BJ (cell line): ENCODE measurements at regions not wholly inside any gene's neighbourhood (a gene's known extent, or its start where the extent isn't known, plus 50 kb on each side); places are given as distances from the start of the nearest gene placed in this dataset.
"Not testable (repeated sequence)": the region's sequence is repeated elsewhere in the genome, so short reads cannot be mapped to it uniquely, and the experiment has no call there.

Experiments
- CTCF ChIA-PET: fragments of 350-600 bp; formaldehyde crosslinking; extraction: SDS; loops from one replicate; lab custom pipeline; 2021; ENCODE audit warnings: antibody characterized with exemption, inconsistent platforms; lab: Yijun Ruan, JAX
- POLR2A ChIA-PET: fragments of 300-600 bp; sonication (Branson Sonifier 250); formaldehyde crosslinking; extraction: SDS; loops from one replicate; lab custom pipeline; 2021; ENCODE audit warnings: antibody characterized with exemption; lab: Charles Lee
- DNase-seq: peaks from one replicate; pipeline ENCODE4 v3.0.0-alpha.2; 2011; ENCODE audit warnings: low read depth
- H3K27me3 ChIP-seq: 2 replicates; pipeline ENCODE4 v1.6.0; 2011; ENCODE audit warnings: low read length; ENCODE audit not compliant: control insufficient read depth, insufficient read depth
- H3K36me3 ChIP-seq: 2 replicates; pipeline ENCODE4 v1.5.1; 2011; ENCODE audit warnings: low read length; ENCODE audit not compliant: control insufficient read depth, insufficient read depth
- H3K4me3 ChIP-seq: 2 replicates; pipeline ENCODE4 v1.5.1; 2011; ENCODE audit warnings: low read depth, mild to moderate bottlenecking, control low read depth, low read length
- TF ChIP-seq, protein P1 (sequence below): IDR thresholded peaks from 2 replicates; pipeline ENCODE4 v1.5.1; 2011; ENCODE audit warnings: low read depth, mild to moderate bottlenecking, control low read depth, inconsistent platforms, low read length, moderate library complexity; ENCODE audit not compliant: insufficient read depth

DNA sequence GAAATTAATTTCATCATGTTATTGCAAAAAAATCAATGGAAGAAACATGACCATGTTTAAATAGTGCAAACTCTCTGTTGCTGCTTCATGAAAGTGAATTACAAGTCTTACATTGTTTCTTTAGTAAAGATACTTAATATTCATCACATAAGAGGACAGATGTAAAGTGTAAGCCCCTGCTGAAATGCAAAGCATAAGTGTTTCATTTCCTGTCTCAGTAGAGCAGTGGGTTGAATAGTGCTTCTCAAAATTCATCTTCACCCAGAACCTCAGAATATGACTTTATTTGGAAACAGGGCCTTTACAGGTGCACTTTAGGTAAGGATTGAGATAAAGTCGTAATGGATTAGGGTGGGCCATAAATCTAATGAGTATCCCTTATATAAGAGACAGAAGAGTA is 738.4 kb upstream of the RGS18 start:
- ChIA-PET CTCF (no interaction called here), POLR2A (no interaction called here)
- no peaks in the 10 kb centered on the region for H3K36me3 ChIP-seq
- DNase-seq: no peak
- TF ChIP-seq, protein P1, sequence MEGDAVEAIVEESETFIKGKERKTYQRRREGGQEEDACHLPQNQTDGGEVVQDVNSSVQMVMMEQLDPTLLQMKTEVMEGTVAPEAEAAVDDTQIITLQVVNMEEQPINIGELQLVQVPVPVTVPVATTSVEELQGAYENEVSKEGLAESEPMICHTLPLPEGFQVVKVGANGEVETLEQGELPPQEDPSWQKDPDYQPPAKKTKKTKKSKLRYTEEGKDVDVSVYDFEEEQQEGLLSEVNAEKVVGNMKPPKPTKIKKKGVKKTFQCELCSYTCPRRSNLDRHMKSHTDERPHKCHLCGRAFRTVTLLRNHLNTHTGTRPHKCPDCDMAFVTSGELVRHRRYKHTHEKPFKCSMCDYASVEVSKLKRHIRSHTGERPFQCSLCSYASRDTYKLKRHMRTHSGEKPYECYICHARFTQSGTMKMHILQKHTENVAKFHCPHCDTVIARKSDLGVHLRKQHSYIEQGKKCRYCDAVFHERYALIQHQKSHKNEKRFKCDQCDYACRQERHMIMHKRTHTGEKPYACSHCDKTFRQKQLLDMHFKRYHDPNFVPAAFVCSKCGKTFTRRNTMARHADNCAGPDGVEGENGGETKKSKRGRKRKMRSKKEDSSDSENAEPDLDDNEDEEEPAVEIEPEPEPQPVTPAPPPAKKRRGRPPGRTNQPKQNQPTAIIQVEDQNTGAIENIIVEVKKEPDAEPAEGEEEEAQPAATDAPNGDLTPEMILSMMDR: no peak
- H3K4me3 ChIP-seq: no peak overlapping the region
- H3K27me3 ChIP-seq: no peaks in the 10 kb centered on the region

DNA sequence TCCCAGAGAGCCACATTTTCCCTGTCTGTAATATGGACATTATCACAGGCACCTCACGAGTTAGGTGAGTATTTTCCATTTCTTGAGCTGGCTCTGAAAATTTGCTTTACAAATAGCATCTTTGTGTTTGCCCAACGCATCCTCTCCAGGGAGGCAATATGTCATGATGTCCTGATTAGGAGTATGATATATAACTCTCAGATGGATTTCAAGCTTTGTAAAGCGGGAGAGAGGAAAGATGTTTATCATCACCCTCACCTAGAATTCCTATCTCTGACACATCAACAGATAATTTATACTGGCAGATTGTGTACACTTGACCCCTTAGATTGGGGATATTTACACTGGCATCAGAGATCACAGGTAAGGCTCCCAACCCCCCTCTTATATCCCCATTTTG is 730.7 kb upstream of the RGS18 start:
- ChIA-PET POLR2A (no interaction called here), CTCF (no interaction called here)
- TF ChIP-seq, protein P1: no peak
- H3K27me3 ChIP-seq: no peaks in the 10 kb centered on the region
- no peaks in the 10 kb centered on the region for H3K36me3 ChIP-seq
- no peak overlapping the region for H3K4me3 ChIP-seq
- DNase-seq: no peak

DNA sequence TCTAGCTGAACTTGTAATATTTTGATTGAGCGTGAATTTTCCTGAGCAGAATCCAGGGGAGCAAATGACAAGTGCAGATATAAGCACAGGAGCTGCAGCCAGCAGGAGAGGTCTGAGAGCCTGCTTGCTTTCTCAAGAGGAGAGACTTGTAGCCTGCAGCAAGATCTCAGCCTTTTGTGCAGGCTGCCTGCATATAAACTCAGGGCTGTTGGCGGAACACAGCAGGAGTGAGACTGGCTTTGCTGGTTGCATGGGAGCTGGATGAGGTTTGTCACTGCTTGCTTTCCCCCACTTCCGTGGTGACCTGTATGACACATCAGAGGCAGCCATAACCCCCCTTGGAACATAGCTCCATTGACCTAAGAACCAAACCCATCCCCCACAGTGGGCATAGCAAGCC is 725.4 kb upstream of the RGS18 start:
- TF ChIP-seq, protein P1: no peak
- no peak for DNase-seq
- H3K27me3 ChIP-seq: no peaks in the 10 kb centered on the region
- H3K4me3 ChIP-seq: no peak overlapping the region
- H3K36me3 ChIP-seq: no peaks in the 10 kb centered on the region
- ChIA-PET POLR2A (interaction anchor here (0.6 kb wide), 1 partner anchor 21 kb away, joined by 9 read pairs; no protein-coding TSS in a partner anchor), CTCF (interaction anchor here (0.5 to 1.2 kb wide), 2 partner anchors 10 to 231 kb away, joined by 3 read pairs; no protein-coding TSS in a partner anchor)

DNA sequence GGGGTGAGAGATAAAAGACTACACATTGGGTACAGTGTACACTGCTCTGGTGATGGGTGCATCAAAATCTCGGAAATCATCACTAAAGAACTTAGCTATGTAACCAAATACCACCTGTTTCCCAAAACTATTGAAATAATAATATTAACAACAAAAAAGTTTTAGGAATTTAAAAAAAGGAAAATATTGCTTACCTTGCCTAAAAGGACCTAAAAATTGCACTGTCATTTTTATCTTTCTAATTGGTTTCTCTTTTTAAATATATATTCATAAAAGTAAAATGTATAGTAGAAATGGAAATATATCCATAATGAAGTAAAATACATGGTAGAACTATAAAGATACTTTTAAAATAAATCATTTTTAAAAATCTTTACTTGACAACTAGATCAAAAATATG is 719.3 kb upstream of the RGS18 start:
- TF ChIP-seq, protein P1: no peak
- ChIA-PET POLR2A (no interaction called here), CTCF (no interaction called here)
- no peak overlapping the region for H3K4me3 ChIP-seq
- no peaks in the 10 kb centered on the region for H3K27me3 ChIP-seq
- DNase-seq: no peak
- no peaks in the 10 kb centered on the region for H3K36me3 ChIP-seq

DNA sequence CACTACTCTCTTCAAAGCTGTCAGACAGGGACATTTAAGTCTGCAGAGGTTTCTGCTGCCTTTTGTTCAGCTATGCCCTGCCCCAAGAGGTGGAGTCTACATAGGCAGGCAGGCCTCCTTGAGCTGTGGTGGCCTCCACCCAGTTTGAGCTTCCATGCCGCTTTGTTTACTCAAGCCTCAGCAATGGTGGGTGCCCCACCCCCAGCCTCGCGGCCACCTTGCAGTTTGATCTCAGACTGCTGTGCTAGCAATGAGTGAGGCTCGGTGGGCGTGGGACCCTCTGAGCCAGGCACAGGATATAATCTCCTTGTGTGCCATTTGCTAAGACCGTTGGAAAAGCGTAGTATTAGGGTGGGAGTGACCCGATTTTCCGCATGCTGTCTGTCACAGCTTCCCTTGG is 710.0 kb upstream of the RGS18 start:
- POLR2A ChIA-PET, H3K4me3 ChIP-seq, CTCF ChIA-PET, H3K27me3 ChIP-seq, H3K36me3 ChIP-seq, DNase-seq: not testable (repeated sequence)

DNA sequence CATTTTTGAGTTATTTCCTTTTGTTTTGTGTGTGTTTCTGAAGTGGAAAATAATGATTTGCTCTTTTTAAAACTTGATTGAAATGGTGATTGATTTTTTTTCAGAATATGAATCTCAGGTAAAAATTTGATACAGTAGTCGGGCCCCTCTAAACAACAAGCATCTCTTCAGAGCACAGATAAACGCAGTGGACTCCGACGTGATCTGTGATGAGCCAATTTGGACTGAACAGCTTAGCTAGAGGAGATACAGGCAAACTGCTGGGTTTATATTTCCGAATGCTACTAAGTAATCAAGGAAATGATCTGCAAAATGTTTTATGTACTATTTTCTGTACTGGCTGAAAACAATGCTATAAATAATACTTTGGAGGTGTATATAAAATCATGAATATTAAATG is 705.7 kb upstream of the RGS18 start:
- TF ChIP-seq, protein P1: no peak
- Histone ChIP-seq H3K4me3 (no peak overlapping the region), H3K27me3 (no peaks in the 10 kb centered on the region), H3K36me3 (no peaks in the 10 kb centered on the region)
- DNase-seq: no peak
- ChIA-PET CTCF (no interaction called here), POLR2A (no interaction called here)
